HG03354 (cell line): ENCODE measurements at regions not wholly inside any gene's neighbourhood (a gene's known extent, or its start where the extent isn't known, plus 50 kb on each side); places are given as distances from the start of the nearest gene placed in this dataset.

Experiments
- ATAC-seq: cut with Tn5 transposase; IDR thresholded peaks from one replicate; pipeline ENCODE4 v1.9.1; 2021; ENCODE audit warnings: mild to moderate bottlenecking; ENCODE audit not compliant: unreplicated experiment, poor library complexity, severe bottlenecking

DNA sequence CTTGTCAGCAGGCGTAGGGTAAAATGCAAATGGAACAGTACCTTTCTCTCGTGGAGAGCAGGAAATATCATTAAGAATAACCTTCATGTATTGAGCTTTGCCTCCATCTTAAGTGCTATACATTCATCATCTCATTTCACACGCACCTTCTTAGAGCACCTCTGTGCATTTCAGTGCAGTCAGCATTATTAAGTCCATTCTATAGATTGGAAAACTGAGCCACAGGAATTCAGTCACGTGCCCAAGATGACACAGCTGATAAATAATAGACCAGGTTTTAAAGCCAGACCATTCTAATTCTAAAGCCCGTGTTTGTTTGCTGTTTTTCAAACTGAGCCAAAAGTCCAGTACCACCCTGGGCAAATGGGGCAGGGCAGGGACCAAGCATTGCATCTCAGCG, 109.2 kb upstream of the WWC1 start:
- ATAC-seq, result no peak

DNA sequence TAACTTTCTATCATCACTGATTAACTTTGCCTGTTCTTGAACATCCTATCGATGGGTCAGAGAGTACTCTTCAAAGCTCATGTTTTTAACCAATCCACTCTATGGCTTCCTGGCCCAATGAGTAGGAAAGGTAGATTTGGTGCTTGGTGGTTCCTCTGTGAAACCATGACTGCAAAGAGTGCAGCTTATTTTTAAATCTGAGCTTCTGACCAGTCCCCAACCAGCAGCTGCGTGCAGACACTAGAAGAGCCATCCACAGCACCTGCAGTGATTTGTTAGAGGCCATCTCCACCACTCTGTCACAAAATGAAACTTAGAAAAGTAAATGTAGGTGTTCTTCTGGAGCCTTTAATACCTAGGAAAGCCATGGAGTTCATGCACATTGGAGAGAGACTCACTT, 107.3 kb upstream of the WWC1 start:
- no peak for ATAC-seq

DNA sequence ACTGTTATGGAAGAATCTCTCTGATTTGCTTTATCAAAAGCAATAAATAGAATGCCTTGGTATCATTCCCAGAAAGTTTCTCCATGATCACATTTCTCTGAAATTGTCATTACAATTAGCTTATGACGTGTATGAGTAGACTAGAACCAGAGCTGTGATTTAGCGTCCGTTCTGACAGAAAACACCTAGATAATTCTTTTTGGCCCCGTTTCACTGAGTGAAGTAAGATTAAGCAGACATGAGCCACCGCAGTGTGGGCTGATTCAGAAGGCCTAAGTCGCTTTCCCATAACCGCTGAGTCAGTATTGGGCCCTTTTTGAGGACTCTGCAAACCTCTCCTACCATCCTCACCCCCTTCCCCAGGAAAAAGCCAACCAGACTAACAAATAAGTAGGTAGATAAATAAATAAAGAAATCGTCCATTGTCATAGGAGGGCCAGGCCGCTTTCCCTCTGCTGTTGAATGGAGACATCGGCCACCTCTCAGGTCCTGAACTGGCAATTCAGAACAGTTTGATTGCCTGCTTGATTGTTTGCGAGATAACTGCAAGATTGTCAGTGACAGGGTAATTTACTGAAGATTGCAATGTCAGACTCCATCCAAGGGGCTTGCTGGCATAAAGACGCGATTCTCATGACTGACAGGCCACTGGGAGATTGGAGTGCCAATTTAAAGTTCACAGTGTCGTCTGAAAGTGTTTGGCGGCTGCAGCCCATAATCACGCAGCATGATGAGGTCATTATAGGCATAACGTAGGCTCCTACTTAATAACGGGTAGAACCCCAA, 105.0 kb upstream of the WWC1 start:
- no peak for ATAC-seq

DNA sequence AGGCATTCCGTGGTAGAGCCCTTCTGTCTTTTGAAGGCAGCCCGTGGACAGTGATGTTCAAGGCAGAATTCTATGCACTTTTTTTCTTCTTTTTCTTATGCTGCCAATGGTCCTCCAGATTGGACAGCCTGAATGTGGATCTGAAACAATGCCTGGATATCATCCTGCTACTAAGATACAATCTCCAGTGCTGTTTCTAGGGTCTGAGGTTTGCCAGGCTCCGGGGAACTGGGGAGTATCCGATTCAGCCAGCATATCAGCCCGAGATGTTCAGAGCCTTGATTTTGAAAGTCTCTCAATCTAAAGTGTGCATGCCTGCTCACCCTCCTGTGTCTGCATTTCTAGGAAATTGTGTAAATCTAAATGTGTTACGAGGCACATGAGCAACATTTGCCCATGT, 103.8 kb upstream of the WWC1 start:
- no peak for ATAC-seq

DNA sequence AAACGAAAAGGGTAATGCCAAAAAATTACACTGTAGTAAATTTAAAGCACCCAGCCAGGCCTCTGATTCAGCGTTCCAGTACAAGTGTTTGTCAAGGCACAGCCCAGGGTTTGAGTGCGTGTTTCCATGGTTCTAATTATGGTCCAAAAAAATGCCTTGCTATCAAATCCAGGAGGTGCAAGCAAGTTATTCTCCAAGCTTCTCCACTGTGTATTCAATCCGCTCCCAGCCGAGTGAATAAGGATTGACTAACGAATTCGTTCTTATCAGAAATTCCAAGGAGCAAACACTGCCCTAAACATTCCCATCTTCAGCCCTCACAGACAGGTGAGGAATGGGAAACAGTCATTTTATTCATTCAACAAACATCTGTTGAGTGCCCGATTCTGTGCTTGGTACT, 103.3 kb upstream of the WWC1 start:
- ATAC-seq, result no peak

DNA sequence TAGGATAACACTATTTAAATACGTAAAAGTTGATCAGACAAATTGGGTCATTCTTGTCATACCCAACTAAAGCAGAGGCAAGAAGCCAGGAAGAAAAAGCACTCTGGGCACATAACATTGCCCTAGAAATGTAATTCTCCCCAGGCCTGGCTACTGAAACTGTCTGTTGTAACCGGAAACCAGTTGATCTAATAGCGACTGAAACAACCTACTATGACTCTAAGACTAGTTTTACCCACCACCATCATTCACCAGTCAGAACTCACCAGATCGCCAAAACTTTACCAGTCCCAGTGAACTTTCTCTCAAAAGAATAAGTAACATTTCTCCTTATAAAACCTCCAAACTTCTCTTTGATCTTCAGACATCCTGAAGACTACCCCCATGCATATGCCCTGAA, 99.3 kb upstream of the WWC1 start:
- no peak for ATAC-seq

DNA sequence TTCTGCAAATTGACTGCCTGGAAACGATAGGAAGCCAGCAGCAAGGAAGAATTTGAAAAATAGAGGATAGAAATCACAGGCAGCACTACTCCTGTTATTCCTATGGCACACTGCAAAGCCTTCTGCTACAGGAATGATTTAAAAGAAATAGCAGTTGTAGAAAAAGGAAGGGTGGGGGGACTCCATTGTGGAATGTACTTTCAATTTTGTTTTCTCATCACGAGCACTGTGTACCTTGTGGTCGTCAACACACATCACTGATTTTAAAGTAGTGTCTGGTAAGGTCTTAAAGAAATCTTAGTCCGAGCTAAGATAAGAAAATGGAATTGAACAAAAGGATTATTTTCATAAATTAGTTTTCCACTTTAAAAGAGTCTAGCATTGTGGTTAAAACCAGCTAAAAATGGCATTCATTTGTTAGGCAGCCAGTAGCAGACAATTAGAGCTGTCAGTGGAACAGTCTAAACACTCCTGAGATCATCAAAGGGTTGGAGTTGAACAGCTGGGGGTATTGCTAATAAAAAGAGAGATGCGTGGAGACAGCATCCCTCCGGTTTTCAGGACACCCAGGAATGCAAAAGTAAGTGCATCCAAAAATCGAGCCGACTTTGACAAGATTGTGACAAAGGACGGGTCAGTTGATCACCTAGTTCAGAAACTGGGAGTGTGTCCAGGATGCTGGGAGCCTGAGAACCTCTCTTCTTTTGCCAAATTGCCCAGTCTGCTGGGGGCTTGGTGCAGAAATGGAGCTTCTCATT, 97.8 kb upstream of the WWC1 start:
- no peak for ATAC-seq

DNA sequence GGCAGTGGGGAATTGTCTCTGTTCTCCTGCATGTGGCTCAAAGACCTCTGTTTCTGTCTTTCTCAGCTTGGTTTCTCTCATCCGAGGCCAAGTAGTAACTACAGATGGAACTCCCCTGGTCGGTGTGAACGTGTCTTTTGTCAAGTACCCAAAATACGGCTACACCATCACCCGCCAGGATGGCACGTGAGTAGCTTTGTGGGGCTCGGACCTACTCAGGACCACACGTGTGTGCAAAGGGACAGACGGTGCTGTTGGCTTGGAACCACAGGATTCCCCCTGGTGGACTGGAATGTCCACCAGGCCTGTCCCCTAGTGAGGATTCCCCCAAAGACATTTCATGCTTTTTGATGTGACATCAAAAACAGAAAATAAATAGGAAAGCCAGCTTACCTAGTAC, 96.3 kb upstream of the WWC1 start:
- ATAC-seq, result no peak

DNA sequence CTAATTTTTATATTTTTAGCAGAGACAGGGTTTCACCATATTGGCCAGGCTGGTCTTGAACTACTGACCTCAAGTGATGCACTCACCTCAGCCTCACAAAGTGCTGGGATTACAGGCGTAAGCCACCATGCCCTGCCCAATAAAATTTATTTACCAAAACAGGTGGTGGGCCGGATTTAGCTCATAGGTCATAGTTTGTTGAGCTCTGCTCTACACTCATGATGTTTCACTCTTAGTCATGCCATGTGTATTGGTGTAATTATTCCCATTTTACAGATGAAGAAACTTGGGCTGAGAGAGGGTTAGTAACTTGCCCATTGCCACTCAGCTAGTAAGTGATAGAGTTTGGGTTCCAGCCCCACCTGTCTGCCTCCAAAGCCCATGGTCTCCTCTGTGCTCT, 93.1 kb upstream of the WWC1 start:
- ATAC-seq, result no peak

DNA sequence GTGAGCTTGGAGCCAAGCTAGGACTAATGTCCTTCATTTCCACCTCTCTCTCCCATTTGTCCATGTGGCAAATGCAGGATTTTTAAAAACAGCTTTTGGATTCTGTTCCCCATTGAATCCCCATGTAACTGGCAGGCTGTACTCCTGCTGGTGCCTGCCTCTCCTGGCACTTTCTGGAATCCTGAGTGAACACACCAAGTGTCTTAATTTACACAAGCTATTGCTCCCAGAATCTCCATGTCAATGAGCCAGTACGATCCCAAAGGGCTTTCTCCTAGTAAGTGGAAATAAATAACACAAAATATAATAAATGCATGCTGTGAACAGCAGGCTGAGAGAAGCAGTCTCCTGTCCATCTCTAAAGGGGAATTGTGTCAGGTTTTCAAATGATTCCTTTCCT, 88.4 kb upstream of the WWC1 start:
- no peak for ATAC-seq

DNA sequence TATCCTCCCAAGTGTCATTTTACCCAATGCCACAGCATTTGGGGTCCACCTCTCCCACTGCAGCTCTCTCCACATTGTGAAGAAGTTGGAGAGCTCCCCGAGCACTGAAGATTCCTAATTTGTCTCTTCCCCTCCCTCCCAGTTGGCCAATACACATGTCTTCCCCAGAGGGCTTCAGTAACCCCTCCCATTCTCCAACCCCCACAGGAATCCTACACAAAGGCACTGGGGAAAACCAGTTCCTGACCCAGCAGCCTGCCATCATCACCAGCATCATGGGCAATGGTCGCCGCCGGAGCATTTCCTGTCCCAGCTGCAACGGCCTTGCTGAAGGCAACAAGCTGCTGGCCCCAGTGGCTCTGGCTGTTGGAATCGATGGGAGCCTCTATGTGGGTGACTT, 87.3 kb upstream of the WWC1 start:
- ATAC-seq, result no peak

DNA sequence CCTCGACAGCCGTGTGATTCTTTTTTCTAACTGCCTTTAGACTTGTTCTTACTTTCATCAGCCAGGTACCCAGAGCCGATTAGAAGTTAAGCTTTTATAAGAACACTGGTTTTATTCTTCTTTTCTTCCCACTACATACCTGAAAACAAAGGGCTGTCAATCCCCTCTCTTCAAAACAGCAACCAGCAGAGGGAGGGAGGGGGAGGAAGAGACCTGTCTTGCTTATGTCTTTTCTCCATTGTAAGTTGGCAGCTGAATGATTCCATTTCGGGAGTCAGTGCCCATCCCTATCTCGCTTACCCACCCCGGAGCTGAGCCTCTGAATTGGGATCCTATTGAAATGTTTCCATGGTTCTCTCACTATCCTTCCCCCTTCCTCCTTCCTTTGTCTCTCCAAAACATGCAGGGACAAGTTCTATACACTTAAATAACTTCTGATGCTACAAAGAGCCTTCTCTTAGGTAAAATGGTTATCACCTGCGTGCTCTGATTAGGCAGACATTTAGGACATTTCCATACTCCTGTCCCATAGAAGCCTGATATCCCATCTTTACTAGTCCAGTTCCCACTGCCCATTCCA, 83.9 kb upstream of the WWC1 start:
- ATAC-seq, result no peak

DNA sequence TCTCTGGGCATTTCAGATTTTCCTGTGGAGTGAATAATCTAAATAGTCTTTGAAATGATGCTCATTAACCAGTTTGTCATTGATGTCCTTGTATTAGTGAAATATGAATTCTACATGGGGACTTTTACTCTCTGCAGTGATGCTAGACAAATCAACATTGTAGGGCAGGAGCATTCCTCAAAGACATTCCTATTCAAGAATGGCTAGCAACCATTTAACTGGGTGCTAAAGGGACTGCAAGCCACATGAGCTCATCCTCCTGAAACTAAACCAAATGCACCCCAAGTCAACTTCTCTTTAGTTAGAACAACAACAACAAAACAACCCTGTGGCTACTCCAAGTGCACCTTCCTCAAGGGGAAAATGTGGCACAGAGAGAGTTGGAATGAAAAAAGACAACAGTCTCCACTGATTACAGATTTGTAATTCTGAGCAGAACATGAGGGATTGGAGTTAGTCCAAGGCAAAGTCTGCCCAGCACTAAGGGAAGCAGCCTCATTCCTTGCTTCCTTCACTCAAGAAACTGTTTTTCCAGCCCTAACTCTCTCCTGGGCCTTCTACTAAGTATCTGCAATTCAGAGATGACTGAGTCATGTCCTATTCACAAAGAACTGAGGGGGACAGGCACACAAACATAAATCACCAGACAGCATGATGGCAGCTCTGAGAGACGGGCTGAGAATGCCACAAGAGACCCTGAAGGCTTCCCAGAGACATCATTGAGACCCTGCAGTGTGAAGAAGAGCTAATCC, 82.0 kb upstream of the WWC1 start:
- no peak for ATAC-seq

DNA sequence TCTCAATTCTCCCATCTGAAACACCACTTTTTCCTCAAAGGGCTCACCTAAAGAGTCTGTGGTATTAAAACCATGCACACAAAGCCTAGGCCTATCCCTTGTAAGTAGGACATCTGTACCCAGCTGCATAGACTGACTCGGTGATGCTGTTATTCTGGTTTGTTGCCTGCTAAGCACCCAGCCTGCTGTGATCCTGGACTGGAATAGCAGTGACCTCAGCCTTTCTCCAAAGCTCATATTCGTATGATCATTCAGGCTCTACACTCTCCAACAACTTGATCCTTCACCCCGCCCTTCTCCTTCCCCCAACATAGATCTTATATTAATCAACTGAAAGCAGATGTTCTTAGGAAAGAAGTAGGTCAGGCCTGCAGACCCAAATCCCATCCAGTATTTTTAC, 81.4 kb upstream of the WWC1 start:
- no peak for ATAC-seq

DNA sequence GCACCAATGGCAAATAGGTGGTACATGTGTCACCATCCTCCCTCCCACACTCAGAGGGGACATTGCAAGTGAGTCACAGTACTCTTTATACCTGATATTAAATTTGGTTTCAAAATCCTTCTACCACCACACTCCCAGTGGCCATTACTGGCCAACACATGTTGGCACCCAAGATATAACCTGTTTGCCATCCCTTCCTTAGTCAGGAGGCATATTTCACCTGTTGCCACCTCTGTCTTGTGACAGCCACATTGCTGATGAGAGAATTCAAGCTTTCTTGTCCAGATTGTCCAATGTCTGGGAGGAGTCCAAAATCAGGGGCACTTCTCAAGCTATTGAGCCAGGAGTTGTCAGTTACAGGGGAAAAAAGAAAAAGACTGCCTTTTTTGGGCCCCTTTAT, 80.2 kb upstream of the WWC1 start:
- no peak for ATAC-seq

DNA sequence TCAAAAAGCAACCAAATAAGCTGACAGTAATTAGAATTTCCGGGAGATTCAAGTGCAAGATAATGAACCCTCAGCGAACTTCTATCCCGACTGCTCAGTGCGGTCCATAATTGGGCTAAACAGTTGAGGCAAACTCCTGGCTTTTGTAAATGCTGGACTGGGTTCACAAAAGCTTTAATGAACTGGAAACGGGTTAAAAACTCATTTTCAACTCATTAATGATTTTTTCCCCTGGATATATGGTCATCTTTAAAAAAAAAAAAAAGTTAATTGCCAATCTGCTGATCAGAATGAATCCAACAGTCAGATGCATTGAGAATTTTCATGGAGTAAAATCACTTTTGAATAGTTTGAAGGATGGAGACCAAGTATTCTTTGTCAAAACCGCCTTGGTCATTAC, 79.5 kb upstream of the WWC1 start:
- ATAC-seq, result no peak

DNA sequence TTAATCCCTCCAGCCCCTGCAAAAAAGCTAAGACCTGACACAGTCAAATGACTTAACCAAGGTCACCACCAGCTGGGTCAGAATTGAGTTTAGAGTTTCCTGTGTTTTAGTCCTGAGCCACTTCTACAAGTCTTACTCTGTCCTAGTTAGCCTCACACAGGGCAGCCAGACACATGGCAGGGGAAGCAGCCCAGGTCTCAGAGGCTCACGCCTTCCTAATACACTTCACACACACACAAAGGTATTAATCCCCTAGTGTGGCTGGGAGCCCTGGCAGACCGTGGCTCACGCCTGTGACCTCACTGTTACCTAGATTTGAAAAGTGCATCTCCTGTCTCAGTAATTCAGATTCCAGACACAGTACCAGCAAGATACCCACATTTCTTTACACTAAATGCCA, 77.4 kb upstream of the WWC1 start:
- no peak for ATAC-seq

DNA sequence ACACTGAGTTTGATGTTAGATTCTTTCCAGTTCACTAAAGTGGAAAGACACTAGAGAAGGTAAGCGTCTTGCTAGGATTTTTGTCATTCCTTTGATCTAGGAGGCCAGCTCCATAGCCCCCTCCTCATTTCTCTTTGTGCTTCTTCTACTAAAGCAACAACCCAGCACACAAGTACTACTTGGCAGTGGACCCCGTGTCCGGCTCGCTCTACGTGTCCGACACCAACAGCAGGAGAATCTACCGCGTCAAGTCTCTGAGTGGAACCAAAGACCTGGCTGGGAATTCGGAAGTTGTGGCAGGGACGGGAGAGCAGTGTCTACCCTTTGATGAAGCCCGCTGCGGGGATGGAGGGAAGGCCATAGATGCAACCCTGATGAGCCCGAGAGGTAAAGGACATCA, 76.6 kb upstream of the WWC1 start:
- ATAC-seq, result no peak

DNA sequence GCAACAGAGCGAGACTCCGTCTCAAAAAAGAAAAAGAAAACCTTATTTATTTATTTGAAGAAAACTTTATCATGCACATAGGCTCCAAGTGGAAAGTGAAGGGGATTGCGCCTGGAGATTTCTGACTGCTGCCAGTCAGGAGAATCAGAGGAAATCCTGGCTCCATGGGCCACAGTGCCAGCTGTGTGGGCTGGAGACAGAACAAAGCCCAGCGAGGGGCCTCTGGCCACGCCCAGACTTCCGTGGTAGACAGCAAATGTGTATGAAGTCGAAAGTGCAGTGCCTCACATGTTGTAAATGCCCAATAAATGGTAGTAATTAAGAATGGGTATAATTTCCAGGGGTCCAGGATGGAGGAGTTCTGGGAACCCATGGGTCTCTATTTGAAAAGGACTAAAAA, 75.8 kb upstream of the WWC1 start:
- ATAC-seq, result no peak

DNA sequence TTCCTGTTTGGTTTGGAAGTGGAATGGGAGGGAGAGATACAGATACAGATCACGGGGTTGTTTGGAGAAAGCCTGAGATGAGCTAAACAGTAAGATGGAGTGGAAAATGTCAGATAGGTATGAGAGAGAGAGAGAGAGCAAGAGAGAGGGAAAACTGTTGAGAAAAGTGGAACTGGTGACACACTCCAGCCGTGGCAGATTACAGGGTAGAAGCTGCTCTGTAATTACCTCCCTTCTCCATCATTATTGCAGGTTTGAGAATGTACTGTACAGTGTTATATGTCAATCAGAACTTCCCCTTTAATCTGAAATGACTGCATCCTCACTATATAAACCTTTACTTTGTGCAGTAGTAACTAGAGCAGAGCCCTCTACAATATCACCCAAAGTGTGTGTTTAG, 74.5 kb upstream of the WWC1 start:
- no peak for ATAC-seq

DNA sequence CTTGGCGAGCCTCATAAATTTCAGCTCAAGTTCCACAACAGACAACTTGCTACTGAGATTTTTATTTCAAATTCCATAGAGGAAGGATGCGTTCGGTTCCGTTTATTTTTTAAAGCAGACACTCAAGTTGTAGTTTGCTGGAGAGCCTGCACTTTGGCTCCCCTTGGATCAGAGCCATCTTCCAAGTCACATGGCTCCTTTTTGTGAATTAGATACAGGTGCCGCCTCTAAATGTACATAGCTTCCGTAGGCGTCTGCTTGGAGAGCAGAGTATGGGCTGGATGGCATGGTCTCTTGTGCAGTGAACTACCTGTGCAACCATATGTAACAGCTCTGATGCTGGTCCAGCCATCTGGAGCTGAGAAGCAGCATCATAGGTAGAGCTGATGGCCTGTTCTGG, 73.9 kb upstream of the WWC1 start:
- ATAC-seq, result no peak
